ENCODE measurements at regions not wholly inside any gene's neighbourhood (a gene's known extent, or its start where the extent isn't known, plus 50 kb on each side); places are given as distances from the start of the nearest gene placed in this dataset.

DNA sequence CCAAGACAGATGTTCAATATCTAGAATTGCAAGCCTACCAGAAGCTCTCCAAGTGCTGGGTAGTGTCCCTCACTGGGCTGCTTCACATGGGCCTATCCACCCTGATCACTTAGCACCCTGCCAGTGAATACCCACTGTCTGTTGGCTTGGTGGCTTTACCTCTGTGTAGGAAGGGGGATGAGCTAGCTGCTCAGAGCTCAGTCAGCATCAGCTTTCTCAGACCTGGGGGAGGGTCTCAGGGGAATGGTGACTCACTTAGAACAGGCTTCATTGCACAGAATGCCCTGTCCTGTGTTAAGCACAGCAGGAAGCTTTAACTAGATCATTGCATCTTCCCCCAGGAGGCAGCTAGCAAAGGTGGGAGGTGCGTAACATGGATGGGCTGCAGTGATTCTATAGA is 209.8 kb downstream of the PDCD6IP start:
- Histone ChIP-seq H3F3A (ENCODE audit: insufficient read depth) (no peaks in the 10 kb centered on the region), H3K27me3 (ENCODE audit: low read length) (no peaks in the 10 kb centered on the region), H3K4me2 (ENCODE audit: low read depth, low read length, poor library complexity, severe bottlenecking) (no peak overlapping the region), H3K36me3 (ENCODE audit: low read length) (no peaks in the 10 kb centered on the region), H3K27ac (ENCODE audit: low read depth, low read length) (no peak overlapping the region), H3K79me2 (ENCODE audit: insufficient read depth, low read length) (no peaks in the 10 kb centered on the region), H4K20me1 (ENCODE audit: low read depth, low read length) (no peaks in the 10 kb centered on the region), H3K9me2 (replicated peaks; ENCODE audit: insufficient read depth, low read length) (no peaks in the 10 kb centered on the region), H3K9ac (ENCODE audit: low read length) (no peak overlapping the region), H3K4me3 (ENCODE audit: insufficient read depth, low read length, poor library complexity, severe bottlenecking) (no peak overlapping the region), H2AFZ (ENCODE audit: low read depth, low read length, severe bottlenecking) (no peak overlapping the region), H3K9me3 (ENCODE audit: insufficient read depth, low read length) (no peaks in the 10 kb centered on the region)
- TF ChIP-seq EZH2phosphoT487 (conservative IDR thresholded peaks at IDR 0.05; ENCODE audit: low read length), result no peak
- TF ChIP-seq, protein P1, sequence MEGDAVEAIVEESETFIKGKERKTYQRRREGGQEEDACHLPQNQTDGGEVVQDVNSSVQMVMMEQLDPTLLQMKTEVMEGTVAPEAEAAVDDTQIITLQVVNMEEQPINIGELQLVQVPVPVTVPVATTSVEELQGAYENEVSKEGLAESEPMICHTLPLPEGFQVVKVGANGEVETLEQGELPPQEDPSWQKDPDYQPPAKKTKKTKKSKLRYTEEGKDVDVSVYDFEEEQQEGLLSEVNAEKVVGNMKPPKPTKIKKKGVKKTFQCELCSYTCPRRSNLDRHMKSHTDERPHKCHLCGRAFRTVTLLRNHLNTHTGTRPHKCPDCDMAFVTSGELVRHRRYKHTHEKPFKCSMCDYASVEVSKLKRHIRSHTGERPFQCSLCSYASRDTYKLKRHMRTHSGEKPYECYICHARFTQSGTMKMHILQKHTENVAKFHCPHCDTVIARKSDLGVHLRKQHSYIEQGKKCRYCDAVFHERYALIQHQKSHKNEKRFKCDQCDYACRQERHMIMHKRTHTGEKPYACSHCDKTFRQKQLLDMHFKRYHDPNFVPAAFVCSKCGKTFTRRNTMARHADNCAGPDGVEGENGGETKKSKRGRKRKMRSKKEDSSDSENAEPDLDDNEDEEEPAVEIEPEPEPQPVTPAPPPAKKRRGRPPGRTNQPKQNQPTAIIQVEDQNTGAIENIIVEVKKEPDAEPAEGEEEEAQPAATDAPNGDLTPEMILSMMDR (IDR thresholded peaks at IDR 0.05; ENCODE audit: insufficient read depth, low read length, poor library complexity, severe bottlenecking), result no peak

DNA sequence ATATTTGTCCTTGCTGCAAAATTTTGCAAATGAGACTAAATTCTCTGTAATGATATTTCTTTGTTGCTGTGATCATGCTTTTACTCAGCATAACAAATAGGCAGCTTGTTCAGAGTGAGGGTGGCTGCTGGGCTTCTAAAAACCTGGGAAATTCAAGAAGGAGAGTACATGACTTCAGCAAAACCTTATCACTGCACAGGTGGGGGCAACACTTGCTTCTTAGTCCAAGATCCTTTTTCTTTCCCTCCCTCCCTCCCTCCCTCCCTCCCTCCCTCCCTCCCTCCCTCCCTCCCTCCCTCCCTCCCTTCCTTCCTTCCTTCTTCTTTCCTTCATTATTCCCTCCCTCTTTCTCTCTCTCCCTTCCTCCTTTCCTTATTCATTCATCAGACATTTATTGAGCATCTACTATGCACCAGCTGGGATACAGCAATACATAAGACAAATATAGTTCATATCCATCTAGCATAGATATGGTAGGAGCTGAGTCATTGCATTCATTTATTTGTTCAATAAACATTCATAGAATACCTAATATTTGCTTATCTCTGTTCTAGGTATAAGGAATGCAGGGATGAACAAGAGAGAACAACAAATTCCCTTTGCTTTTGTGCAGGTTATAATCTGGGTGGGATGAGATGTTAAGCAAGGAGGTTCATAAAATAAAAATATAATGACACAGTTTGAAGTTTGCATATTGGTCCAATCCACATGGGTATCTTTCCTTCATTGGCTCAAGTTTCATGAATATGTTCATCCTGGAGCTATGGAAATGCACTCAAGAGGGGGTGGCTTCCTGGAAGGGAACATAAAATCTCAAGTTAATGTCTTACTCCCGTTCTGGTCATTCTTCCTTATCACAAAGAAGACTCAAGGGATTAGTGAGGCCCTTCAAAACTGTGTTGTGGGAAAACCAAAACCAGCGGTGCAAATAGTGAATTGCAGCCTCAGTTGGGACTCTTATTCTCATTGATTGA is 210.7 kb downstream of the PDCD6IP start:
- no peaks in the 10 kb centered on the region for H3K79me2 ChIP-seq (ENCODE audit: insufficient read depth, low read length)
- H3K9me3 ChIP-seq (ENCODE audit: insufficient read depth, low read length), result no peaks in the 10 kb centered on the region
- no peak for TF ChIP-seq EZH2phosphoT487 (conservative IDR thresholded peaks at IDR 0.05; ENCODE audit: low read length)
- TF ChIP-seq, protein P1 (IDR thresholded peaks at IDR 0.05; ENCODE audit: insufficient read depth, low read length, poor library complexity, severe bottlenecking), result no peak
- H3F3A ChIP-seq (ENCODE audit: insufficient read depth), result no peaks in the 10 kb centered on the region
- H3K9ac ChIP-seq (ENCODE audit: low read length), result no peak overlapping the region
- no peaks in the 10 kb centered on the region for H3K9me2 ChIP-seq (replicated peaks; ENCODE audit: insufficient read depth, low read length)
- no peak overlapping the region for H2AFZ ChIP-seq (ENCODE audit: low read depth, low read length, severe bottlenecking)
- H3K27ac ChIP-seq (ENCODE audit: low read depth, low read length), result no peak overlapping the region
- no peak overlapping the region for H3K4me2 ChIP-seq (ENCODE audit: low read depth, low read length, poor library complexity, severe bottlenecking)
- H4K20me1 ChIP-seq (ENCODE audit: low read depth, low read length), result no peaks in the 10 kb centered on the region
- H3K36me3 ChIP-seq (ENCODE audit: low read length), result no peaks in the 10 kb centered on the region
- H3K4me3 ChIP-seq (ENCODE audit: insufficient read depth, low read length, poor library complexity, severe bottlenecking), result no peak overlapping the region
- no peaks in the 10 kb centered on the region for H3K27me3 ChIP-seq (ENCODE audit: low read length)

DNA sequence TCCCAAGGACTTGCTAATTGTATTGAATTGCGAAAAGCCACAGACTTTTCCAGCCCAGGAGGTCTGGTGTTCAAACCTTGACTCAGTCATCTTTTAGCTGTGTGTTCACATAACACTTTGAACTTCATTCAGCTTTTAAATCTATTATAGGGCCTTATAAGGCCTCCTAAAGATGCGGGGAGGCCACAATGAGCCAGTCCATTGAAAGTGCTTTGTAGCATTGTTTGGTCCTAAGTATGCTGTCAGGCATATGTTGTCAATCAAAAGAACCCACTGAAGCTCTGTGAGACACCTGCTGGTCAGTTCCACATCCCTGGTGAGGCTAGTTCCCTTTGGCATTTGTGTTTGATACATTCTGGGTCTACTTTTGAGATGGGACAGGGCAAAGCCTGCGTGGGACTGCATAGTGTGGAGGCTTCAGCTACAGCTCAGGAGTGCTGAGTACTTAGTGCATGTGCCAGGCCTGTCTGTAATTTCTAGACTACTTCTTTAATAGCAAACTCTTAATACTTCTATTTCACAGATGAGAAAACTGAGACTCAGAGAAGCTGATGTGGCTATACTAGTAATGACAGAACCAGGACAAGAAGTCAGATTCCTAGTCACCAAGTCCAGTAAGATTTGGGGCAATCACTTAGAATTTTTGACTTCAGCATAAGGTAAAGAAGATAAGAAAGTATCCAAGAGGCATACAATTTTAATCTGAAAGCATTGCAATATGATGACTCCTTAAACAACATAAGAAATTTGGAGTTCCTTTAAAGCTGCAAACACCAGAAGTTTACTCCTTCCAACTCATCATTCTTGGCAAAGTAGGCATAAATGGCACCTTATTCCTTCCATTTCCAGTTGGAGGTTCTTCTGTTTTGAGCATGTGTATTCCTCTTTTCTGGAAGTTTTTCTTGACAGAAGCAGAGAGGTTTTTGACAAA is 213.0 kb downstream of the PDCD6IP start:
- no peaks in the 10 kb centered on the region for H3K36me3 ChIP-seq (ENCODE audit: low read length)
- no peak overlapping the region for H3K4me2 ChIP-seq (ENCODE audit: low read depth, low read length, poor library complexity, severe bottlenecking)
- no peaks in the 10 kb centered on the region for H3K27me3 ChIP-seq (ENCODE audit: low read length)
- no peaks in the 10 kb centered on the region for H4K20me1 ChIP-seq (ENCODE audit: low read depth, low read length)
- H3K27ac ChIP-seq (ENCODE audit: low read depth, low read length), result no peak overlapping the region
- TF ChIP-seq, protein P1 (IDR thresholded peaks at IDR 0.05; ENCODE audit: insufficient read depth, low read length, poor library complexity, severe bottlenecking), result peak; percentile 14
- no peak for TF ChIP-seq EZH2phosphoT487 (conservative IDR thresholded peaks at IDR 0.05; ENCODE audit: low read length)
- no peaks in the 10 kb centered on the region for H3K9me3 ChIP-seq (ENCODE audit: insufficient read depth, low read length)
- H3F3A ChIP-seq (ENCODE audit: insufficient read depth), result no peaks in the 10 kb centered on the region
- H3K9me2 ChIP-seq (replicated peaks; ENCODE audit: insufficient read depth, low read length), result no peaks in the 10 kb centered on the region
- no peak overlapping the region for H3K4me3 ChIP-seq (ENCODE audit: insufficient read depth, low read length, poor library complexity, severe bottlenecking)
- no peak overlapping the region for H2AFZ ChIP-seq (ENCODE audit: low read depth, low read length, severe bottlenecking)
- H3K79me2 ChIP-seq (ENCODE audit: insufficient read depth, low read length), result no peaks in the 10 kb centered on the region
- no peak overlapping the region for H3K9ac ChIP-seq (ENCODE audit: low read length)
